ENCODE measurements at regions not wholly inside any gene's neighbourhood (a gene's known extent, or its start where the extent isn't known, plus 50 kb on each side); places are given as distances from the start of the nearest gene placed in this dataset.
"Not testable (repeated sequence)": the region's sequence is repeated elsewhere in the genome, so short reads cannot be mapped to it uniquely, and the experiment has no call there.

DNA sequence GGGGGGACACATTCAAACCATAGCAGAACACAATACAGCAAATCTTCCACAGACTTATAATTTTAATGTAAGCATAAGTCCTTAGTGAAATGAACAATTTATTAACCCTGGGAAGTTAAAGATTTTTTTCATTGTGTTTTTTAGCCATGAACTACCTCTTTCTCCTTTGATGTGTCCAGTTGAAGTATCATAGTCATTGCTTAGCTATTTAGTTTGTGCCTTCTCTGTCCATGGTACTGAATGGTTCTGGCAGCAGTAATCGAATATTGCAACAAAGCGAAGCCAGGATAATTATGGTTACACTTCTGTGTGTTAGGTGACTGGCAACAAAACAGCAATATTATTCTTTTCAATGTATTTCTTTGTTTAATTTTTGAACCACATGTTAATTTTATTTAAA lies 403.0 kb upstream of the ONECUT1 start:
- H3K36me3 ChIP-seq (replicated peaks; ENCODE audit: low read depth, low read length): no peaks in the 10 kb centered on the region
- no peak for TF ChIP-seq CTCF (IDR thresholded peaks at IDR 0.05; ENCODE audit: low read depth, low read length)
- no peak for TF ChIP-seq EZH2phosphoT487 (IDR thresholded peaks at IDR 0.05; ENCODE audit: low read depth)

DNA sequence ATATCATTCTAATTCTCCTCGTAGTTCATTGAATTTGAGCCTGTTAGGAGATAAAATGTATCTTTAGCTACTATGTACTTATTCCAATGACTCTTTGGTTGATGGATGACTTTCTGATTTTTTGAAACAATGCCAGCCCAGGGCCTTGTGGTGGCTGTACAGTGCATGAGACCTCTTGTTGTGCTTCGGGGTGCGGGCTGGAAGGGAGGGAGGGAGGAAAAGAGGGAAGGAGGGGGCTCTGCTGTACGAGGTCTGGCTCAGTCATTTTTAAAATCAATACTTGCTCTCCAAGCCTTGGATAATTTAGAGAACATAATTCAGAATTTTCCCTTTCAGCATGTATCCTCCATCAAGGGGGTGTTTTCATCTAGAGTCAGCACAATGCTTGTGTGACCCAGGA lies 399.7 kb upstream of the ONECUT1 start:
- no peak overlapping the region for H3K9ac ChIP-seq (ENCODE audit: low read length)
- no peak overlapping the region for H3K4me3 ChIP-seq (ENCODE audit: low read length)
- TF ChIP-seq EZH2phosphoT487 (IDR thresholded peaks at IDR 0.05; ENCODE audit: low read depth) (no peak), CTCF (IDR thresholded peaks at IDR 0.05; ENCODE audit: low read depth, low read length) (no peak)
- H3K9me3 ChIP-seq (ENCODE audit: insufficient read depth, low read length): no peaks in the 10 kb centered on the region
- no peak overlapping the region for H3K27ac ChIP-seq (ENCODE audit: low read length)
- no peaks in the 10 kb centered on the region for H3K79me2 ChIP-seq (ENCODE audit: low read length)
- no peak overlapping the region for H3K4me2 ChIP-seq (ENCODE audit: low read length)
- no peaks in the 10 kb centered on the region for H4K20me1 ChIP-seq (ENCODE audit: insufficient read depth, low read length)
- no peaks in the 10 kb centered on the region for H3K27me3 ChIP-seq (ENCODE audit: low read depth, low read length)
- no peaks in the 10 kb centered on the region for H3K36me3 ChIP-seq (replicated peaks; ENCODE audit: low read depth, low read length)
- no peak overlapping the region for H2AFZ ChIP-seq (ENCODE audit: low read depth, low read length)
- no peaks in the 10 kb centered on the region for H3K4me1 ChIP-seq (ENCODE audit: low read length)

More for the DNA sequence above, 403.0 kb upstream of the ONECUT1 start:
- H3K4me3 ChIP-seq (ENCODE audit: low read length): no peak overlapping the region
- H3K9ac ChIP-seq (ENCODE audit: low read length): no peak overlapping the region
- no peaks in the 10 kb centered on the region for H3K79me2 ChIP-seq (ENCODE audit: low read length)
- peaks cover 11% of the 10 kb centered on the region for H3K27me3 ChIP-seq (ENCODE audit: low read depth, low read length)
- no peak overlapping the region for H3K27ac ChIP-seq (ENCODE audit: low read length)
- H4K20me1 ChIP-seq (ENCODE audit: insufficient read depth, low read length): no peaks in the 10 kb centered on the region
- no peaks in the 10 kb centered on the region for H3K9me3 ChIP-seq (ENCODE audit: insufficient read depth, low read length)
- H3K4me2 ChIP-seq (ENCODE audit: low read length): no peak overlapping the region
- peaks cover 13% of the 10 kb centered on the region for H3K4me1 ChIP-seq (ENCODE audit: low read length)
- no peak overlapping the region for H2AFZ ChIP-seq (ENCODE audit: low read depth, low read length)

GRCh38 chr15:53183449-53183848 lies 393.3 kb upstream of the ONECUT1 start:
- H3K27ac ChIP-seq (ENCODE audit: low read length); H3K27me3 ChIP-seq (ENCODE audit: low read depth, low read length); H3K79me2 ChIP-seq (ENCODE audit: low read length); H3K9me3 ChIP-seq (ENCODE audit: insufficient read depth, low read length); H3K4me2 ChIP-seq (ENCODE audit: low read length); H4K20me1 ChIP-seq (ENCODE audit: insufficient read depth, low read length); H2AFZ ChIP-seq (ENCODE audit: low read depth, low read length); H3K9ac ChIP-seq (ENCODE audit: low read length); H3K4me1 ChIP-seq (ENCODE audit: low read length); H3K4me3 ChIP-seq (ENCODE audit: low read length); H3K36me3 ChIP-seq (replicated peaks; ENCODE audit: low read depth, low read length): not testable (repeated sequence)

DNA sequence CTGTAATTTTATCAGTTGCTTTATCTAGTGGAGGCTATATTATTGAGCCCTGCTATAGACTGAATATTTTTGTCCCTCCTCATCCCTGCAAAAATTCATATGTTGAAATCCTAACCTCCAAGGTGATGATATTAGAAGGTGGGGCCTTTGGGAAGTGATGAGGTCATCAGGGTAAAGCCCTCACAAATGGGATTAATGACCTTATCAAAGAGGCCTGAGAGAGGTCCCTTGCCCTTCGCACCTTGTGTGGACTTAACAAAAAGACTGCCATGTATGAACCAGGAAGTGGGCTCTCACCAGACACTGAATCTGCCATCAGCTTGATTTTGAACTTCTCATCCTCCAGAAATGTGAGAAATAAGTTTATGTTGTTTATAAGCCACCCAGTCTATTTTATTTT lies 381.4 kb upstream of the ONECUT1 start:
- no peaks in the 10 kb centered on the region for H3K27me3 ChIP-seq (ENCODE audit: low read depth, low read length)
- no peaks in the 10 kb centered on the region for H3K9me3 ChIP-seq (ENCODE audit: insufficient read depth, low read length)
- H3K4me2 ChIP-seq (ENCODE audit: low read length): no peak overlapping the region
- H2AFZ ChIP-seq (ENCODE audit: low read depth, low read length): no peak overlapping the region
- no peaks in the 10 kb centered on the region for H3K36me3 ChIP-seq (replicated peaks; ENCODE audit: low read depth, low read length)
- H3K4me1 ChIP-seq (ENCODE audit: low read length): no peaks in the 10 kb centered on the region
- H4K20me1 ChIP-seq (ENCODE audit: insufficient read depth, low read length): no peaks in the 10 kb centered on the region
- no peaks in the 10 kb centered on the region for H3K79me2 ChIP-seq (ENCODE audit: low read length)
- no peak overlapping the region for H3K4me3 ChIP-seq (ENCODE audit: low read length)
- no peak overlapping the region for H3K27ac ChIP-seq (ENCODE audit: low read length)
- H3K9ac ChIP-seq (ENCODE audit: low read length): no peak overlapping the region
- TF ChIP-seq EZH2phosphoT487 (IDR thresholded peaks at IDR 0.05; ENCODE audit: low read depth) (no peak), CTCF (IDR thresholded peaks at IDR 0.05; ENCODE audit: low read depth, low read length) (no peak)

GRCh38 chr15:53166684-53167201 lies 376.6 kb upstream of the ONECUT1 start:
- no peaks in the 10 kb centered on the region for H4K20me1 ChIP-seq (ENCODE audit: insufficient read depth, low read length)
- no peak overlapping the region for H3K9ac ChIP-seq (ENCODE audit: low read length)

More at GRCh38 chr15:53166684-53167201, 376.6 kb upstream of the ONECUT1 start:
- H3K36me3 ChIP-seq (replicated peaks; ENCODE audit: low read depth, low read length): no peaks in the 10 kb centered on the region
- no peaks in the 10 kb centered on the region for H3K79me2 ChIP-seq (ENCODE audit: low read length)
- TF ChIP-seq CTCF (IDR thresholded peaks at IDR 0.05; ENCODE audit: low read depth, low read length) (no peak), EZH2phosphoT487 (IDR thresholded peaks at IDR 0.05; ENCODE audit: low read depth) (no peak)
- H2AFZ ChIP-seq (ENCODE audit: low read depth, low read length): no peak overlapping the region
- H3K4me3 ChIP-seq (ENCODE audit: low read length): no peak overlapping the region
- no peak overlapping the region for H3K27ac ChIP-seq (ENCODE audit: low read length)
- H3K4me2 ChIP-seq (ENCODE audit: low read length): no peak overlapping the region
- peaks cover 3% of the 10 kb centered on the region; the same call in 1 of the 2 replicates for H3K27me3 ChIP-seq (ENCODE audit: low read depth, low read length)
- H3K4me1 ChIP-seq (ENCODE audit: low read length): no peaks in the 10 kb centered on the region
- H3K9me3 ChIP-seq (ENCODE audit: insufficient read depth, low read length): no peaks in the 10 kb centered on the region
